ENCODE measurements at regions not wholly inside any gene's neighbourhood (a gene's known extent, or its start where the extent isn't known, plus 50 kb on each side); places are given as distances from the start of the nearest gene placed in this dataset.

GRCh38 chr1:244301595-244302130 lies 150.0 kb downstream of the ADSS2 start:
- no peak for DNase-seq (ENCODE audit: extremely low spot score)
- TF ChIP-seq HDGF (IDR thresholded peaks at IDR 0.05; ENCODE audit: borderline replicate concordance): no peak
- TF ChIP-seq NFRKB (IDR thresholded peaks at IDR 0.05): no peak
- no peak for TF ChIP-seq FOXK2 (IDR thresholded peaks at IDR 0.05)
- TF ChIP-seq ZNF384 (IDR thresholded peaks at IDR 0.05): no peak
- TF ChIP-seq TARDBP (IDR thresholded peaks at IDR 0.05): no peak
- TF ChIP-seq CTBP1 (IDR thresholded peaks at IDR 0.05; ENCODE audit: borderline replicate concordance): no peak
- no peak for TF ChIP-seq FOXA1 (IDR thresholded peaks at IDR 0.05)
- no peak for TF ChIP-seq SP1 (IDR thresholded peaks at IDR 0.05)
- no peak for TF ChIP-seq SUZ12 (IDR thresholded peaks at IDR 0.05)
- TF ChIP-seq ELF4 (IDR thresholded peaks at IDR 0.05): no peak
- no peak for TF ChIP-seq ARNT (IDR thresholded peaks at IDR 0.05)
- POLR2A ChIA-PET: no interaction called here
- CTCF ChIA-PET: no interaction called here

- POLR2A ChIA-PET: no interaction called here
These were observed 148.7 kb downstream of the ADSS2 start for GRCh38 chr1:244302876-244303609.

GRCh38 chr1:244303610-244303969 lies 148.1 kb downstream of the ADSS2 start:
- DNase-seq (ENCODE audit: extremely low spot score): no peak
- TF ChIP-seq HDGF (IDR thresholded peaks at IDR 0.05; ENCODE audit: borderline replicate concordance) (no peak), LEF1 (IDR thresholded peaks at IDR 0.05; ENCODE audit: borderline replicate concordance) (no peak), SUZ12 (IDR thresholded peaks at IDR 0.05) (no peak), NFRKB (IDR thresholded peaks at IDR 0.05) (no peak), SP1 (IDR thresholded peaks at IDR 0.05) (no peak), FOXA1 (IDR thresholded peaks at IDR 0.05) (no peak), PKNOX1 (IDR thresholded peaks at IDR 0.05) (no peak), BHLHE40 (IDR thresholded peaks at IDR 0.05; ENCODE audit: borderline replicate concordance) (no peak), FOXM1 (IDR thresholded peaks at IDR 0.05; ENCODE audit: borderline replicate concordance) (no peak), CTBP1 (IDR thresholded peaks at IDR 0.05; ENCODE audit: borderline replicate concordance) (no peak), FOXK2 (IDR thresholded peaks at IDR 0.05) (no peak), ZNF384 (IDR thresholded peaks at IDR 0.05) (no peak), L3MBTL2 (conservative IDR thresholded peaks at IDR 0.05) (no peak), ELF4 (IDR thresholded peaks at IDR 0.05) (no peak), ARNT (IDR thresholded peaks at IDR 0.05) (no peak), TARDBP (IDR thresholded peaks at IDR 0.05) (no peak)
- ChIA-PET POLR2A (no interaction called here), CTCF (no interaction called here)

More at GRCh38 chr1:244302876-244303609, 148.7 kb downstream of the ADSS2 start:
- CTCF ChIA-PET: no interaction called here
- TF ChIP-seq SUZ12 (IDR thresholded peaks at IDR 0.05): no peak
- no peak for TF ChIP-seq LEF1 (IDR thresholded peaks at IDR 0.05; ENCODE audit: borderline replicate concordance)
- no peak for TF ChIP-seq NFRKB (IDR thresholded peaks at IDR 0.05)
- TF ChIP-seq SP1 (IDR thresholded peaks at IDR 0.05): no peak
- TF ChIP-seq FOXA1 (IDR thresholded peaks at IDR 0.05): no peak
- TF ChIP-seq ELF4 (IDR thresholded peaks at IDR 0.05): no peak
- TF ChIP-seq FOXM1 (IDR thresholded peaks at IDR 0.05; ENCODE audit: borderline replicate concordance): no peak
- no peak for TF ChIP-seq HDGF (IDR thresholded peaks at IDR 0.05; ENCODE audit: borderline replicate concordance)
- no peak for TF ChIP-seq FOXK2 (IDR thresholded peaks at IDR 0.05)
- no peak for TF ChIP-seq L3MBTL2 (conservative IDR thresholded peaks at IDR 0.05)
- TF ChIP-seq ZNF384 (IDR thresholded peaks at IDR 0.05): no peak
- no peak for TF ChIP-seq CTBP1 (IDR thresholded peaks at IDR 0.05; ENCODE audit: borderline replicate concordance)
- TF ChIP-seq BHLHE40 (IDR thresholded peaks at IDR 0.05; ENCODE audit: borderline replicate concordance): no peak
- no peak for TF ChIP-seq ARNT (IDR thresholded peaks at IDR 0.05)
- no peak for TF ChIP-seq TARDBP (IDR thresholded peaks at IDR 0.05)
- TF ChIP-seq PKNOX1 (IDR thresholded peaks at IDR 0.05): no peak
- no peak for DNase-seq (ENCODE audit: extremely low spot score)

- no peak for TF ChIP-seq L3MBTL2 (conservative IDR thresholded peaks at IDR 0.05)
- POLR2A ChIA-PET: no interaction called here
- CTCF ChIA-PET: no interaction called here
- DNase-seq (ENCODE audit: extremely low spot score): no peak
These were observed 147.6 kb downstream of the ADSS2 start for GRCh38 chr1:244304156-244304555.

GRCh38 chr1:244304656-244305055 lies 147.1 kb downstream of the ADSS2 start:
- DNase-seq (ENCODE audit: extremely low spot score): no peak
- TF ChIP-seq TARDBP (IDR thresholded peaks at IDR 0.05): no peak
- TF ChIP-seq CTBP1 (IDR thresholded peaks at IDR 0.05; ENCODE audit: borderline replicate concordance): no peak
- TF ChIP-seq SP1 (IDR thresholded peaks at IDR 0.05): no peak
- no peak for TF ChIP-seq ZNF384 (IDR thresholded peaks at IDR 0.05)
- TF ChIP-seq L3MBTL2 (conservative IDR thresholded peaks at IDR 0.05): no peak
- TF ChIP-seq NFRKB (IDR thresholded peaks at IDR 0.05): no peak
- TF ChIP-seq LEF1 (IDR thresholded peaks at IDR 0.05; ENCODE audit: borderline replicate concordance): no peak
- TF ChIP-seq BHLHE40 (IDR thresholded peaks at IDR 0.05; ENCODE audit: borderline replicate concordance): no peak
- no peak for TF ChIP-seq PKNOX1 (IDR thresholded peaks at IDR 0.05)
- no peak for TF ChIP-seq FOXM1 (IDR thresholded peaks at IDR 0.05; ENCODE audit: borderline replicate concordance)
- TF ChIP-seq HDGF (IDR thresholded peaks at IDR 0.05; ENCODE audit: borderline replicate concordance): no peak
- TF ChIP-seq ELF4 (IDR thresholded peaks at IDR 0.05): no peak
- no peak for TF ChIP-seq SUZ12 (IDR thresholded peaks at IDR 0.05)
- TF ChIP-seq FOXK2 (IDR thresholded peaks at IDR 0.05): no peak
- no peak for TF ChIP-seq FOXA1 (IDR thresholded peaks at IDR 0.05)
- TF ChIP-seq ARNT (IDR thresholded peaks at IDR 0.05): no peak
- ChIA-PET CTCF (no interaction called here), POLR2A (no interaction called here)

GRCh38 chr1:244305776-244306341 lies 145.8 kb downstream of the ADSS2 start:
- TF ChIP-seq SP1 (IDR thresholded peaks at IDR 0.05) (no peak), TARDBP (IDR thresholded peaks at IDR 0.05) (no peak), ZNF384 (IDR thresholded peaks at IDR 0.05) (no peak), SUZ12 (IDR thresholded peaks at IDR 0.05) (no peak), ARNT (IDR thresholded peaks at IDR 0.05) (no peak), LEF1 (IDR thresholded peaks at IDR 0.05; ENCODE audit: borderline replicate concordance) (no peak), BHLHE40 (IDR thresholded peaks at IDR 0.05; ENCODE audit: borderline replicate concordance) (no peak), L3MBTL2 (conservative IDR thresholded peaks at IDR 0.05) (no peak), FOXK2 (IDR thresholded peaks at IDR 0.05) (no peak), CTBP1 (IDR thresholded peaks at IDR 0.05; ENCODE audit: borderline replicate concordance) (no peak), HDGF (IDR thresholded peaks at IDR 0.05; ENCODE audit: borderline replicate concordance) (no peak), PKNOX1 (IDR thresholded peaks at IDR 0.05) (no peak), FOXA1 (IDR thresholded peaks at IDR 0.05) (no peak), FOXM1 (IDR thresholded peaks at IDR 0.05; ENCODE audit: borderline replicate concordance) (no peak), NFRKB (IDR thresholded peaks at IDR 0.05) (no peak), ELF4 (IDR thresholded peaks at IDR 0.05) (no peak)
- CTCF ChIA-PET: no interaction called here
- no peak for DNase-seq (ENCODE audit: extremely low spot score)
- POLR2A ChIA-PET: no interaction called here
